ENCODE measurements at regions not wholly inside any gene's neighbourhood (a gene's known extent, or its start where the extent isn't known, plus 50 kb on each side); places are given as distances from the start of the nearest gene placed in this dataset.

DNA sequence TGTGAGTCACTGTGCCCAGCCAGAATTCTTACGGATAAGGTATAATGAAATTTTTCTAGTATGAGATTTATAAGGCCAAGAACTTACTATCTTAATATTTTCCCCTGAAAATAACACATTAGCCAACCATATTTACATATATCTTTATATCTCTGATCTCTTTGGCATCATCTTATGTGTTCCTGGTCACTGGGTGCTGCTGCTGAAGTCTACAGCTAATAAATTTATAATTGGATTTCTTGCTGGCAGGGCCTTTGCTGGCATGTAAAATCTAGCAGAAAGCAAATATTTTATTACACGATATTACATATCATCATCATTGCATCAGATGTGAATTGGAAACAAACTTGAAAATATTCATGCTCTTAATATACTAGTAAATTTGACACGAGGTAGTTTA, 590.7 kb downstream of the ANXA1 start:
- TF ChIP-seq, protein P1, sequence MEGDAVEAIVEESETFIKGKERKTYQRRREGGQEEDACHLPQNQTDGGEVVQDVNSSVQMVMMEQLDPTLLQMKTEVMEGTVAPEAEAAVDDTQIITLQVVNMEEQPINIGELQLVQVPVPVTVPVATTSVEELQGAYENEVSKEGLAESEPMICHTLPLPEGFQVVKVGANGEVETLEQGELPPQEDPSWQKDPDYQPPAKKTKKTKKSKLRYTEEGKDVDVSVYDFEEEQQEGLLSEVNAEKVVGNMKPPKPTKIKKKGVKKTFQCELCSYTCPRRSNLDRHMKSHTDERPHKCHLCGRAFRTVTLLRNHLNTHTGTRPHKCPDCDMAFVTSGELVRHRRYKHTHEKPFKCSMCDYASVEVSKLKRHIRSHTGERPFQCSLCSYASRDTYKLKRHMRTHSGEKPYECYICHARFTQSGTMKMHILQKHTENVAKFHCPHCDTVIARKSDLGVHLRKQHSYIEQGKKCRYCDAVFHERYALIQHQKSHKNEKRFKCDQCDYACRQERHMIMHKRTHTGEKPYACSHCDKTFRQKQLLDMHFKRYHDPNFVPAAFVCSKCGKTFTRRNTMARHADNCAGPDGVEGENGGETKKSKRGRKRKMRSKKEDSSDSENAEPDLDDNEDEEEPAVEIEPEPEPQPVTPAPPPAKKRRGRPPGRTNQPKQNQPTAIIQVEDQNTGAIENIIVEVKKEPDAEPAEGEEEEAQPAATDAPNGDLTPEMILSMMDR (conservative IDR thresholded peaks at IDR 0.05) = no peak
- no peak for TF ChIP-seq ZFX (IDR thresholded peaks at IDR 0.05)

Data from C4-2B (cell line).